Spleen (tissue), 7 donors: ENCODE measurements at regions not wholly inside any gene's neighbourhood (a gene's known extent, or its start where the extent isn't known, plus 50 kb on each side); places are given as distances from the start of the nearest gene placed in this dataset.

Experiments
- CTCF ChIP-seq, 11 experiments: fragments of 200-600 bp in 7 of 11; fragments of 450-650 bp in 4 of 11; sonication (generic) in 4 of 11; IDR thresholded peaks in 8 of 11; conservative IDR thresholded peaks in 3 of 11; 1 replicate in 7 of 11; 2 replicates in 4 of 11; pipeline versions ENCODE4 v1.4.0 to v1.8.0; 2016 to 2021; ENCODE audit warnings: antibody characterized with exemption in 11 of 11, inconsistent platforms in 4 of 11, mild to moderate bottlenecking in 1 of 11
- POLR2AphosphoS5 ChIP-seq, 3 donors: sonication (generic); formaldehyde crosslinking; IDR thresholded peaks; one replicate each; pipeline ENCODE4 v1.5.1; 2017; ENCODE audit warnings: antibody characterized with exemption in 3 of 3
- donor health status: DM: no; HTN: no; CAD: no; lungs with moderate emphysema.
- donor health status: DM: no; HTN: no; CAD: no.
- donor health status: DM: no; HTN: no; CAD: no.

GRCh38 chr15:70440416-70441138 is 322.8 kb downstream of the UACA start:
- TF ChIP-seq POLR2AphosphoS5 (IDR thresholded peaks at IDR 0.05) (no peak), CTCF (IDR thresholded peaks at IDR 0.05 in 8 of 11, conservative IDR thresholded peaks at IDR 0.05 in 3 of 11) (no peak)
